ENCODE measurements at regions not wholly inside any gene's neighbourhood (a gene's known extent, or its start where the extent isn't known, plus 50 kb on each side); places are given as distances from the start of the nearest gene placed in this dataset.

DNA sequence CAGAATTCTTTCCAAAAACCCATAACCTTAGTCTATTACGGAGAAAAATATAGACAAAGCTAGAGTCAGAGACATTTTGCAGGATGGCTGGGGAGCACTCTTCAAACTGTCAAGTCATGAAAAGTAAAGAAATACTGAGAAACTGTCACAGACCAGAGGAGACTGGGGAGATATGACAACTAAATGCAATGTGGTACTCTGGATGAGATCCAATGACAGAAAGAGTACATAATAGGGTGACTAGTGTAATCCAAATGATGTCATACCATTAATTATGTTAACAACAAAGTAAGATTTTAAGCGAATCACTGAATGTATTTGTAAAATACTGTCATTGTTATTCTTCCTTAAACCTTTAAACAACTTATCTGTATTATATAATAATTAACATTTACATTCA lies 393.8 kb downstream of the LIG4 start:
- TF ChIP-seq, protein P1, sequence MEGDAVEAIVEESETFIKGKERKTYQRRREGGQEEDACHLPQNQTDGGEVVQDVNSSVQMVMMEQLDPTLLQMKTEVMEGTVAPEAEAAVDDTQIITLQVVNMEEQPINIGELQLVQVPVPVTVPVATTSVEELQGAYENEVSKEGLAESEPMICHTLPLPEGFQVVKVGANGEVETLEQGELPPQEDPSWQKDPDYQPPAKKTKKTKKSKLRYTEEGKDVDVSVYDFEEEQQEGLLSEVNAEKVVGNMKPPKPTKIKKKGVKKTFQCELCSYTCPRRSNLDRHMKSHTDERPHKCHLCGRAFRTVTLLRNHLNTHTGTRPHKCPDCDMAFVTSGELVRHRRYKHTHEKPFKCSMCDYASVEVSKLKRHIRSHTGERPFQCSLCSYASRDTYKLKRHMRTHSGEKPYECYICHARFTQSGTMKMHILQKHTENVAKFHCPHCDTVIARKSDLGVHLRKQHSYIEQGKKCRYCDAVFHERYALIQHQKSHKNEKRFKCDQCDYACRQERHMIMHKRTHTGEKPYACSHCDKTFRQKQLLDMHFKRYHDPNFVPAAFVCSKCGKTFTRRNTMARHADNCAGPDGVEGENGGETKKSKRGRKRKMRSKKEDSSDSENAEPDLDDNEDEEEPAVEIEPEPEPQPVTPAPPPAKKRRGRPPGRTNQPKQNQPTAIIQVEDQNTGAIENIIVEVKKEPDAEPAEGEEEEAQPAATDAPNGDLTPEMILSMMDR (IDR thresholded peaks at IDR 0.05; ENCODE audit: low read depth, low read length) = no peak
- TF ChIP-seq POLR2A (IDR thresholded peaks at IDR 0.05; ENCODE audit: extremely low read depth, insufficient read length) = no peak
- TF ChIP-seq, protein P2, sequence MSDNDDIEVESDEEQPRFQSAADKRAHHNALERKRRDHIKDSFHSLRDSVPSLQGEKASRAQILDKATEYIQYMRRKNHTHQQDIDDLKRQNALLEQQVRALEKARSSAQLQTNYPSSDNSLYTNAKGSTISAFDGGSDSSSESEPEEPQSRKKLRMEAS (IDR thresholded peaks at IDR 0.05; ENCODE audit: low read depth, low read length) = no peak

All from NB4 (cell line).